ENCODE measurements at regions not wholly inside any gene's neighbourhood (a gene's known extent, or its start where the extent isn't known, plus 50 kb on each side); places are given as distances from the start of the nearest gene placed in this dataset.
"Not testable (repeated sequence)": the region's sequence is repeated elsewhere in the genome, so short reads cannot be mapped to it uniquely, and the experiment has no call there.

- H3K4me1 ChIP-seq; intact Hi-C loops (cut with DNase I); H3K36me3 ChIP-seq; H3K9me3 ChIP-seq: not testable (repeated sequence)
- DNase-seq: peak in 2 of 5 donors; percentile 4 to 65
- TF ChIP-seq CTCF (IDR thresholded peaks at IDR 0.05): peak in 4 of 12 donors; percentile 14 to 31 (median 24)
- H3K4me3 ChIP-seq: peak overlapping the region in 10 of 12 donors; percentile 24 to 56 (median 40)
- peak overlapping the region in 5 of 12 donors; percentile 33 to 59 (median 37) for H3K27ac ChIP-seq
- 8 to 50% (median 13%) methylated on average over 11 to 23 of the region's 32 CpGs for WGBS, 4 donors
- peak; percentile 44 to 93 (median 79) for ATAC-seq
- peaks cover 0 to 10% (median 4%) of the 10 kb centered on the region in 9 donors for H3K27me3 ChIP-seq
Measured at GRCh38 chr15:28789401-28790114, 58.9 kb downstream of the GOLGA6L7 start.

- H3K9me3 ChIP-seq; H3K36me3 ChIP-seq; intact Hi-C loops (cut with DNase I); H3K4me1 ChIP-seq: not testable (repeated sequence)
- Histone ChIP-seq H3K27me3 (peaks cover 0 to 10% (median 4%) of the 10 kb centered on the region in 9 donors), H3K27ac (peak overlapping the region in 7 of 12 donors; percentile 22 to 83 (median 60)), H3K4me3 (peak overlapping the region in 11 of 12 donors; percentile 12 to 54 (median 44))
- peak in 2 of 5 donors; percentile 8 to 22 for DNase-seq
- WGBS, 4 donors: 2 to 6% (median 4%) methylated on average over 5 to 44 of the region's 78 CpGs
- peak; percentile 52 to 87 (median 76) for ATAC-seq
Measured at GRCh38 chr15:28788649-28789400, 59.6 kb downstream of the GOLGA6L7 start.

GRCh38 chr15:28788176-28788575 is 60.3 kb downstream of the GOLGA6L7 start:
- 0 to 5% (median 4%) methylated on average over 1 of the region's 1 CpG for WGBS, 4 donors
- DNase-seq: not testable (repeated sequence)

GRCh38 chr15:28786521-28786920 is 61.9 kb downstream of the GOLGA6L7 start:
- no peak for TF ChIP-seq CTCF (IDR thresholded peaks at IDR 0.05)
- no peak for TF ChIP-seq POLR2A (IDR thresholded peaks at IDR 0.05)
- peaks cover 0 to 7% (median 0%) of the 10 kb centered on the region in 9 donors for H3K27me3 ChIP-seq
- H3K4me1 ChIP-seq: peaks cover 0 to 9% (median 0%) of the 10 kb centered on the region in 12 donors
- DNase-seq: no peak
- H3K36me3 ChIP-seq: no peaks in the 10 kb centered on the region
- H3K9me3 ChIP-seq: no peaks in the 10 kb centered on the region
- H3K27ac ChIP-seq: no peak overlapping the region
- WGBS, 4 donors: 71 to 79% (median 76%) methylated on average over 1 of the region's 1 CpG
- ATAC-seq: no peak
- H3K4me3 ChIP-seq: no peak overlapping the region
- intact Hi-C loops (cut with DNase I): no loop called here

More at GRCh38 chr15:28788176-28788575, 60.3 kb downstream of the GOLGA6L7 start:
- H3K9me3 ChIP-seq; H3K4me1 ChIP-seq; intact Hi-C loops (cut with DNase I); H3K36me3 ChIP-seq: not testable (repeated sequence)
- Histone ChIP-seq H3K27ac (peak overlapping the region in 7 of 12 donors; percentile 22 to 83 (median 60)), H3K4me3 (peak overlapping the region in 5 of 12 donors; percentile 34 to 54 (median 45)), H3K27me3 (peaks cover 0 to 10% (median 4%) of the 10 kb centered on the region in 9 donors)
- peak in 3 of 4 donors; percentile 29 to 56 (median 48) for ATAC-seq

- H3K9me3 ChIP-seq; H3K27ac ChIP-seq; DNase-seq; H3K4me1 ChIP-seq; ATAC-seq; H3K36me3 ChIP-seq; intact Hi-C loops (cut with DNase I); H3K27me3 ChIP-seq; H3K4me3 ChIP-seq: not testable (repeated sequence)
- WGBS, 4 donors: 91 to 97% (median 95%) methylated on average over 39 of the region's 39 CpGs
Measured at GRCh38 chr15:28784347-28785163, 63.9 kb downstream of the GOLGA6L7 start.
